SU-DHL-6 (cell line): ENCODE measurements at regions not wholly inside any gene's neighbourhood (a gene's known extent, or its start where the extent isn't known, plus 50 kb on each side); places are given as distances from the start of the nearest gene placed in this dataset.

Experiments used
- H2AFZ ChIP-seq: fragments of 200-600 bp; sonication (generic); 2 replicates; pipeline ENCODE4 v1.6.1; 2014; ENCODE audit warnings: low read depth, mild to moderate bottlenecking, moderate library complexity, mixed read lengths, antibody characterized with exemption, low read length; ENCODE audit not compliant: severe bottlenecking
- H3F3A ChIP-seq: fragments of 200-600 bp; shearing (Covaris generic); 2 replicates; pipeline ENCODE4 v1.6.0; 2016; ENCODE audit warnings: antibody characterized with exemption, mild to moderate bottlenecking; ENCODE audit not compliant: insufficient read depth
- H3K27ac ChIP-seq: fragments of 200-600 bp; sonication (generic); 2 replicates; pipeline ENCODE4 v1.5.1; 2016; ENCODE audit warnings: low read depth, mild to moderate bottlenecking, low read length, moderate library complexity, mixed read lengths
- H3K27me3 ChIP-seq: fragments of 200-600 bp; sonication (generic), shearing (Covaris generic); 2 replicates; pipeline ENCODE4 v1.6.0; 2014; ENCODE audit warnings: mild to moderate bottlenecking, low read length
- H3K36me3 ChIP-seq: fragments of 200-600 bp; sonication (generic); 2 replicates; pipeline ENCODE4 v1.6.1; 2014; ENCODE audit warnings: mild to moderate bottlenecking, low read length, mixed read lengths
- H3K4me2 ChIP-seq: fragments of 300-600, 200-600 bp; shearing (Covaris generic), sonication (generic); 2 replicates; pipeline ENCODE4 v1.6.0; 2014; ENCODE audit warnings: low read length, low read depth, mild to moderate bottlenecking; ENCODE audit not compliant: poor library complexity, severe bottlenecking
- H3K4me3 ChIP-seq: fragments of 200-600 bp; sonication (generic); 2 replicates; pipeline ENCODE4 v1.5.1; 2014; ENCODE audit warnings: antibody characterized with exemption, low read length, mild to moderate bottlenecking, mixed read lengths; ENCODE audit not compliant: insufficient read depth, poor library complexity, severe bottlenecking
- H3K79me2 ChIP-seq: fragments of 200-600 bp; sonication (generic); 2 replicates; pipeline ENCODE4 v1.6.1; 2014; ENCODE audit warnings: mild to moderate bottlenecking, low read length, moderate library complexity; ENCODE audit not compliant: insufficient read depth
- H3K9ac ChIP-seq: fragments of 200-600 bp; sonication (generic); 2 replicates; pipeline ENCODE4 v1.7.0; 2014; ENCODE audit warnings: mild to moderate bottlenecking, low read length
- H3K9me2 ChIP-seq: fragments of 200-600 bp; sonication (generic); replicated peaks from 2 replicates; pipeline ENCODE4 v1.6.1; 2014; ENCODE audit warnings: low read length; ENCODE audit not compliant: insufficient read depth
- H3K9me3 ChIP-seq: fragments of 200-600 bp; sonication (generic); 2 replicates; pipeline ENCODE4 v1.6.1; 2014; ENCODE audit warnings: low read length, mixed read lengths; ENCODE audit not compliant: insufficient read depth
- H4K20me1 ChIP-seq: fragments of 200-600 bp; sonication (generic); 2 replicates; pipeline ENCODE4 v1.6.1; 2014; ENCODE audit warnings: low read depth, mild to moderate bottlenecking, antibody characterized with exemption, low read length, moderate library complexity, mixed read lengths
- EZH2phosphoT487 ChIP-seq: fragments of 200-600 bp; sonication (generic), shearing (Covaris generic); conservative IDR thresholded peaks from 2 replicates; pipeline ENCODE4 v1.6.1; 2018; ENCODE audit warnings: mild to moderate bottlenecking, antibody characterized with exemption, low read length, moderate library complexity, mixed read lengths
- TF ChIP-seq, protein P1 (sequence below): fragments of 200-600 bp; sonication (generic); IDR thresholded peaks from one replicate; pipeline ENCODE4 v1.5.1; 2017; ENCODE audit warnings: antibody characterized with exemption, mild to moderate bottlenecking, low read length, moderate library complexity; ENCODE audit not compliant: insufficient read depth, poor library complexity, severe bottlenecking

DNA sequence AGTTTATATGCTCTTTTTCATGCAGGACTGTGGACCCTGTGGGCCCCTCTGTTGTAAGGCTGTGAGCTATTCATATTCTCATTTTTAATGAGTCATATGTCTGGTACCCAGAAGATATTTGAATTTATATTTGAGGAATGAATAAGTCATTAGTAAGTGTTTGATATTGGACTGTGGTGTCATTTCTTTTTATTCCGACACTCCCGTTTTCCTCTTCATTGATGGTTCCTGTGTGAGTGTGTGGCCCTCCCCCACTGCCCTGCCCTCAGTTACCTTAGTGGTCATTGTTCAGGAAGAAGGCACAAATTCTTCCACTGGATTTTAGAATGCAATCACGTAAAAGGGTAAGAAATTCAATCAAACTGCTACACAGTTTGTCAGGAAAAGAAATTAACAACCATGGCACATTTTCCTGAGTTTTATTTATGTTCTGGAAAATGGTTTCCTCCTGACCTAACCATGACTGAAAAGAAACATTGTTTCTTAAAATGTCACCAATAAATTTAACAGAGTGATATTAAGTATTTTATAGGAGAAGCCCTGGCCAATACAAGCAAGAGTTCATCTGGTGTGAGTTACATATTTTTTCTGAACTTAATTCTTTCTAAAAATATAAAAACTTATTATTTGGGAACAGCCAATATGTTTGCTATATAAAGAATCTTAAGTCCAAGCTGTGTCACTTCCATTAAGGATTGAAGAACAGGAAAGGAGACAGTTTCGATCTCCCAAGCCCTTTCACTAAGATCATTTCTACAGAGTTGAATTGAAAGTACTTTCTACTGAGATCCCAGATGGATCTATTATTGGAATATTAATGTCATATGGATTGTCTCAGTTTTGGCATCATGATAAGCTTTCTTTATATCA is 370.5 kb upstream of the ANXA10 start:
- TF ChIP-seq, protein P1, sequence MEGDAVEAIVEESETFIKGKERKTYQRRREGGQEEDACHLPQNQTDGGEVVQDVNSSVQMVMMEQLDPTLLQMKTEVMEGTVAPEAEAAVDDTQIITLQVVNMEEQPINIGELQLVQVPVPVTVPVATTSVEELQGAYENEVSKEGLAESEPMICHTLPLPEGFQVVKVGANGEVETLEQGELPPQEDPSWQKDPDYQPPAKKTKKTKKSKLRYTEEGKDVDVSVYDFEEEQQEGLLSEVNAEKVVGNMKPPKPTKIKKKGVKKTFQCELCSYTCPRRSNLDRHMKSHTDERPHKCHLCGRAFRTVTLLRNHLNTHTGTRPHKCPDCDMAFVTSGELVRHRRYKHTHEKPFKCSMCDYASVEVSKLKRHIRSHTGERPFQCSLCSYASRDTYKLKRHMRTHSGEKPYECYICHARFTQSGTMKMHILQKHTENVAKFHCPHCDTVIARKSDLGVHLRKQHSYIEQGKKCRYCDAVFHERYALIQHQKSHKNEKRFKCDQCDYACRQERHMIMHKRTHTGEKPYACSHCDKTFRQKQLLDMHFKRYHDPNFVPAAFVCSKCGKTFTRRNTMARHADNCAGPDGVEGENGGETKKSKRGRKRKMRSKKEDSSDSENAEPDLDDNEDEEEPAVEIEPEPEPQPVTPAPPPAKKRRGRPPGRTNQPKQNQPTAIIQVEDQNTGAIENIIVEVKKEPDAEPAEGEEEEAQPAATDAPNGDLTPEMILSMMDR = no peak
- TF ChIP-seq EZH2phosphoT487 = no peak
- no peak overlapping the region for H3K27ac ChIP-seq
- H3K4me3 ChIP-seq = no peak overlapping the region
- H3K4me2 ChIP-seq = no peak overlapping the region
- no peaks in the 10 kb centered on the region for H3F3A ChIP-seq
- H3K36me3 ChIP-seq = no peaks in the 10 kb centered on the region
- H3K9ac ChIP-seq = no peak overlapping the region
- no peak overlapping the region for H2AFZ ChIP-seq
- no peaks in the 10 kb centered on the region for H4K20me1 ChIP-seq
- no peaks in the 10 kb centered on the region for H3K9me2 ChIP-seq
- H3K79me2 ChIP-seq = no peaks in the 10 kb centered on the region
- H3K9me3 ChIP-seq = no peaks in the 10 kb centered on the region
- no peaks in the 10 kb centered on the region for H3K27me3 ChIP-seq

DNA sequence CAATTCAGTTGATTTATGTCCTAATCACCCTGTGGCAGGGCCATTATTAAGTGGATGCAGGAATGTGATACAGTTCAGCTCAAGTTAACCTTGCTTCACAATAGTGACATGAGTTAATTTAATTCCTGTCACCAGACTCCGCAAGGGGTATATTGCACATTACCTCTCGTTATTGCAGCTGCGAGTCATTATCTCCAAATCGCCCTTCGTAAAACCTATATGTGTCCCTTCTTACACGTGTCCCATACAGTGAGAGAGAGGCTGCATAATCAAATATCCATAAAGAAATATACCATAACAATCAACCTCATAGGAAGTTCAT is 369.9 kb upstream of the ANXA10 start:
- Histone ChIP-seq H3K9me3 (no peaks in the 10 kb centered on the region), H3K27me3 (no peaks in the 10 kb centered on the region), H3K9me2 (no peaks in the 10 kb centered on the region), H3K9ac (no peak overlapping the region), H4K20me1 (no peaks in the 10 kb centered on the region), H3K79me2 (no peaks in the 10 kb centered on the region), H3K27ac (no peak overlapping the region), H3K4me2 (no peak overlapping the region), H3K4me3 (no peak overlapping the region), H2AFZ (no peak overlapping the region), H3F3A (no peaks in the 10 kb centered on the region), H3K36me3 (no peaks in the 10 kb centered on the region)
- TF ChIP-seq, protein P1 = no peak
- TF ChIP-seq EZH2phosphoT487 = no peak

DNA sequence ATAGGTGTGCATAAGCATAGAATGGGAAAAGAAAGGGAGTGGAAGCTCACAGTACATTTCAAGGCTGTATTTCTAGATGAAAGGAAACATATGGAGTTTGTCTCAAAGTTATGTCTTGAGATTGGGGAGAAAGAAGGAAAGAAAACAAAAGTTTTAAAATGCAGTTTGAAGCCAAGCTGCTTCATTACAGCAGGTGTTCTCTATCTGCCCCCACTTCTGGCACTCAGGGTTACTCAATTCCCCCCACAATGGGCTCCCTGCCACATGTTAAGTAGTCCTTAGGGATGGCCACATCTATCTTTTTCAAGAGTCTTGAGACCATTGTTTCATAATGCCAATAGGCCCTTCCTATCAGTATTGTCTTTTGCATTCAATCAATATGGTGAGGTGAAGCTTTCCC is 367.4 kb upstream of the ANXA10 start:
- H3K4me3 ChIP-seq = no peak overlapping the region
- no peaks in the 10 kb centered on the region for H3K27me3 ChIP-seq
- H2AFZ ChIP-seq = no peak overlapping the region
- H3K4me2 ChIP-seq = no peak overlapping the region
- TF ChIP-seq, protein P1 = no peak
- TF ChIP-seq EZH2phosphoT487 = no peak
- no peak overlapping the region for H3K9ac ChIP-seq
- no peaks in the 10 kb centered on the region for H4K20me1 ChIP-seq
- no peaks in the 10 kb centered on the region for H3K79me2 ChIP-seq
- H3K36me3 ChIP-seq = no peaks in the 10 kb centered on the region
- no peak overlapping the region for H3K27ac ChIP-seq
- H3K9me2 ChIP-seq = no peaks in the 10 kb centered on the region
- no peaks in the 10 kb centered on the region for H3F3A ChIP-seq
- 0 out of 2 replicates have a peak, but pooled peaks cover under 1% of the 10 kb centered on the region for H3K9me3 ChIP-seq
